ENCODE measurements at regions not wholly inside any gene's neighbourhood (a gene's known extent, or its start where the extent isn't known, plus 50 kb on each side); places are given as distances from the start of the nearest gene placed in this dataset.

DNA sequence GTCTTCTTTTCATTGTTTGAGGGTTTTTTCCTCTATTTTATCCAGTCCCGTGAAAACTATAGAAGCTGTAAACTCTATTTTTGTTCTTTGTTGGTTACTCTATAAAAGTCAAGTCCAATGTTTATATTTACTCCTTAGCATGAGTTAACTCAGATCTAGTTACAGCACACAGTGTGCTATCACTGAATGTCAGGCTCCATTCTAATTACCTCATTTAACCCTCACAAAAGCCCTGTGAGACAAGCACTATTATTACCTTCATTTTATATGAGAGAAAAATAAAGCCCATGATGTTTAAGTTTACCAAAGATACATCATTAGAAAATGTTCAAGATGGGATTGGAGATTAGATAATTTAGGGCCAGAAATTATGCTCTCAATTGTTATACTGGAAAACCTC lies 251.4 kb upstream of the SNX7 start (continued):
- TF ChIP-seq ZNF157 (tag by site-specific recombination; IDR thresholded peaks at IDR 0.05) (no peak), ZNF280D (tag by site-specific recombination; IDR thresholded peaks at IDR 0.05) (no peak)

DNA sequence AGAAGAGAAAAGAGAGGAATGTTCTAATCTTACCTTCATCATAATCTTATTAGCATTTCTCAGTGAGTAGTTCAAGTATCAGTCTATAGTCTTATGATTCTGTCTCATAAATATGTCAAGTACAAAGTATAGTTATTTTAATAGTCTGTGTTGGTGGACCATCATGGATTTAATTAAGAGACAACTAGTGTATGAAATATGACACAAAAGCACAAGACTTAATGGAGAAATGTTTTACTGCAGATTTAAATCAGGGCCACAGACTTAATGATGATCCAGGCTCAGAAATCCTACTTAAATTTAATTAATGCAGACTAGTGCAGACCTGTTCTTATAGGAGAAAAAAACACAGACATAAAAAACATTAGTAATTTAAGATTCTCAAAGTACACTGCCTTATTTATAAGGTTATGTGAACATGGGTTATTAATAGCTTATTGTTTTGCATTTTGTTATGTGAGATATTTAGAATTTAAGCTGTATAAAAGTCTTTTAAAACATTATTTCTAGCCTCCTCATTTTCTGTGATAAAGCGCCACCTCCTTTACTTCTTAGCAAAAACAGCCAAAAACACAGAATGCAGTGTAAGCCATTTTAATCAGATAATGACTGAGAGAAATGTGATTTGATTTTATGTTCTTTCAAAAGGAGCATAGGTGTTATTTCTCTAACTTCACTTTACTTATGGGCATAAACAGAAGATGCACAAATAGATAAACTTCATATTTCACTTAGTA lies 255.0 kb upstream of the SNX7 start:
- Histone ChIP-seq H3K9me3 (ENCODE audit: control insufficient read depth, insufficient read depth, low read depth, low read length) (no peaks in the 10 kb centered on the region), H3K36me3 (ENCODE audit: control insufficient read depth in 2 of 2, insufficient read depth in 1 of 2, low read length in 2 of 2) (no peaks in the 10 kb centered on the region), H3K27ac (ENCODE audit: extremely low read depth, low read depth, low read length) (no peak overlapping the region), H3K4me3 (ENCODE audit: low read depth, low read length) (no peak overlapping the region), H3K4me1 (ENCODE audit: control insufficient read depth, insufficient read depth, low read length) (peaks cover 16% of the 10 kb centered on the region)
- CTCF ChIA-PET = interaction anchor here (0.5 to 0.6 kb wide), 2 partner anchors 263 to 364 kb away, joined by 3 to 4 read pairs; no protein-coding TSS in a partner anchor
- POLR2A ChIA-PET = no interaction called here
- TF ChIP-seq BCL6B (tag by site-specific recombination; IDR thresholded peaks at IDR 0.05) = no peak
- no peak for TF ChIP-seq PRDM10 (tag by site-specific recombination; IDR thresholded peaks at IDR 0.05)
- TF ChIP-seq ZNF518A (tag by site-specific recombination; conservative IDR thresholded peaks at IDR 0.05; ENCODE audit: low read depth) = no peak
- no peak for TF ChIP-seq ZFHX2 (tag by site-specific recombination; conservative IDR thresholded peaks at IDR 0.05)
- TF ChIP-seq, protein P1, sequence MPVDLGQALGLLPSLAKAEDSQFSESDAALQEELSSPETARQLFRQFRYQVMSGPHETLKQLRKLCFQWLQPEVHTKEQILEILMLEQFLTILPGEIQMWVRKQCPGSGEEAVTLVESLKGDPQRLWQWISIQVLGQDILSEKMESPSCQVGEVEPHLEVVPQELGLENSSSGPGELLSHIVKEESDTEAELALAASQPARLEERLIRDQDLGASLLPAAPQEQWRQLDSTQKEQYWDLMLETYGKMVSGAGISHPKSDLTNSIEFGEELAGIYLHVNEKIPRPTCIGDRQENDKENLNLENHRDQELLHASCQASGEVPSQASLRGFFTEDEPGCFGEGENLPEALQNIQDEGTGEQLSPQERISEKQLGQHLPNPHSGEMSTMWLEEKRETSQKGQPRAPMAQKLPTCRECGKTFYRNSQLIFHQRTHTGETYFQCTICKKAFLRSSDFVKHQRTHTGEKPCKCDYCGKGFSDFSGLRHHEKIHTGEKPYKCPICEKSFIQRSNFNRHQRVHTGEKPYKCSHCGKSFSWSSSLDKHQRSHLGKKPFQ (tag by site-specific recombination; IDR thresholded peaks at IDR 0.05) = no peak
- TF ChIP-seq HOXD13 (CRISPR knock-in tag; IDR thresholded peaks at IDR 0.05; ENCODE audit: borderline replicate concordance) = no peak
- no peak for TF ChIP-seq ZNF560 (tag by site-specific recombination; IDR thresholded peaks at IDR 0.05; ENCODE audit: borderline replicate concordance)
- TF ChIP-seq ZNF544 (tag by site-specific recombination; IDR thresholded peaks at IDR 0.05) = no peak
- TF ChIP-seq ZNF768 (tag by site-specific recombination; IDR thresholded peaks at IDR 0.05) = no peak
- no peak for TF ChIP-seq ZNF423 (tag by site-specific recombination; IDR thresholded peaks at IDR 0.05)
